Smooth muscle cell (in vitro differentiated cells): ENCODE measurements at regions not wholly inside any gene's neighbourhood (a gene's known extent, or its start where the extent isn't known, plus 50 kb on each side); places are given as distances from the start of the nearest gene placed in this dataset.

ENCODE experiments used
- DNase-seq: peaks from one replicate; lab custom pipeline; 2025; ENCODE audit not compliant: unreplicated experiment; lab: John Stamatoyannopoulos, UW
- H2AFZ ChIP-seq: fragments of 200-600 bp; sonication (generic); 2 replicates; pipeline ENCODE4 v1.6.0; 2016; ENCODE audit warnings: antibody characterized with exemption, low read depth, mild to moderate bottlenecking
- H3F3A ChIP-seq: fragments of 200-600 bp; sonication (generic); 2 replicates; pipeline ENCODE4 v1.6.0; 2017; ENCODE audit warnings: antibody characterized with exemption, low read depth
- H3K27ac ChIP-seq: fragments of 200-600 bp; sonication (generic); 2 replicates; pipeline ENCODE4 v1.5.1; 2016; ENCODE audit warnings: low read depth, mild to moderate bottlenecking
- H3K27me3 ChIP-seq: fragments of 200-600 bp; sonication (generic); 2 replicates; pipeline ENCODE4 v1.6.1; 2016; ENCODE audit warnings: low read depth, mild to moderate bottlenecking
- H3K36me3 ChIP-seq: fragments of 200-600 bp; sonication (generic); 2 replicates; pipeline ENCODE4 v1.5.1; 2016; ENCODE audit warnings: low read depth
- H3K4me1 ChIP-seq: fragments of 200-600 bp; sonication (generic); 2 replicates; pipeline ENCODE4 v1.5.1; 2016; ENCODE audit warnings: low read depth
- H3K4me2 ChIP-seq: fragments of 200-600 bp; sonication (generic); 2 replicates; pipeline ENCODE4 v1.6.0; 2016; ENCODE audit warnings: mild to moderate bottlenecking
- H3K4me3 ChIP-seq: fragments of 200-600 bp; sonication (generic); 2 replicates; pipeline ENCODE4 v1.5.1; 2016; ENCODE audit warnings: mild to moderate bottlenecking
- H3K79me2 ChIP-seq: fragments of 200-600 bp; sonication (generic); 2 replicates; pipeline ENCODE4 v1.6.0; 2016; ENCODE audit warnings: low read depth, mild to moderate bottlenecking
- H3K9ac ChIP-seq: fragments of 200-600 bp; sonication (generic); 2 replicates; pipeline ENCODE4 v1.6.0; 2016; ENCODE audit warnings: low read depth
- H3K9me3 ChIP-seq: fragments of 200-600 bp; sonication (generic); replicated peaks from 2 replicates; pipeline ENCODE4 v1.5.1; 2016; ENCODE audit warnings: low read depth
- H4K20me1 ChIP-seq: fragments of 200-600 bp; sonication (generic); 2 replicates; pipeline ENCODE4 v1.6.0; 2016; ENCODE audit warnings: low read depth
- WGBS: methylation state at CpG from one replicate; pipeline ENCODE4 v1.1.7; 2016; ENCODE audit warnings: low lambda C conversion rate; 5-methylcytosine and 5-hydroxymethylcytosine counted together
- TF ChIP-seq, protein P1 (sequence below): fragments of 200-600 bp; sonication (generic); IDR thresholded peaks from 2 replicates; pipeline ENCODE4 v1.5.1; 2017; ENCODE audit warnings: borderline replicate concordance, mild to moderate bottlenecking, antibody characterized with exemption; ENCODE audit not compliant: insufficient read depth, poor library complexity, severe bottlenecking

DNA sequence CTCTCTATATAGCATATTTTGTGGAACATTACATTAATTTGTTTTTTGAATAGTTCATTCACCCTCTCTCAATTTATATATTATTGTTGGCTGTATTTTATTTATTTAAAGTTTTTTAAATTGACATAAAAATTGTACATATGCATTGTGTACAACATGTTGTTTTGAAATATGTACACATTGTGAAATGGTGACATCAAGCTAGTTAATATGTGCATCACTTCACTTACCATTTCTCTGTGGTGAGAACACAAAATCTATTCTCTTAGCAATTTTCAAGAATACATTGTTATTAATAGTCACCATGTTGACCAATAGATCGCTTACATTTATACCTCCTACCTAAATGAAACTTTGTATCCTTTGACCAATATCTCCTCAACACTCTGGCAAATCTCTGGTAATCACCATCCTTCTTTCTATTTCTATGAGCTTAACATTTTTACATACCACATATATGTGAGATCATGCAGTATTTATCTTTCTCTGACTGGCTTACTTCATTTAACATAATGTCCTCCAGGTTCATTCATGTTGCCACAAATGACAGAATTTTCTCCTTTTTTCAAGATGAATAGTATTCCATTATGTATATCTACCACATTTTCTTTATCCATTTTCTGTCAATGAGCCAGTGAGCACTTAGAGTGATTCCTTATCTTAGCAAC, 180.9 kb upstream of the DEPDC1 start:
- Histone ChIP-seq H3K27me3 (no peaks in the 10 kb centered on the region), H3F3A (no peaks in the 10 kb centered on the region), H3K4me3 (no peak overlapping the region), H3K9ac (no peak overlapping the region), H3K4me2 (no peak overlapping the region), H3K36me3 (no peaks in the 10 kb centered on the region), H3K79me2 (no peaks in the 10 kb centered on the region), H3K27ac (no peak overlapping the region), H3K4me1 (no peaks in the 10 kb centered on the region), H3K9me3 (no peaks in the 10 kb centered on the region), H4K20me1 (no peaks in the 10 kb centered on the region), H2AFZ (no peak overlapping the region)
- no peak for DNase-seq
- WGBS = 88% methylated on average over 1 of the region's 1 CpG
- TF ChIP-seq, protein P1, sequence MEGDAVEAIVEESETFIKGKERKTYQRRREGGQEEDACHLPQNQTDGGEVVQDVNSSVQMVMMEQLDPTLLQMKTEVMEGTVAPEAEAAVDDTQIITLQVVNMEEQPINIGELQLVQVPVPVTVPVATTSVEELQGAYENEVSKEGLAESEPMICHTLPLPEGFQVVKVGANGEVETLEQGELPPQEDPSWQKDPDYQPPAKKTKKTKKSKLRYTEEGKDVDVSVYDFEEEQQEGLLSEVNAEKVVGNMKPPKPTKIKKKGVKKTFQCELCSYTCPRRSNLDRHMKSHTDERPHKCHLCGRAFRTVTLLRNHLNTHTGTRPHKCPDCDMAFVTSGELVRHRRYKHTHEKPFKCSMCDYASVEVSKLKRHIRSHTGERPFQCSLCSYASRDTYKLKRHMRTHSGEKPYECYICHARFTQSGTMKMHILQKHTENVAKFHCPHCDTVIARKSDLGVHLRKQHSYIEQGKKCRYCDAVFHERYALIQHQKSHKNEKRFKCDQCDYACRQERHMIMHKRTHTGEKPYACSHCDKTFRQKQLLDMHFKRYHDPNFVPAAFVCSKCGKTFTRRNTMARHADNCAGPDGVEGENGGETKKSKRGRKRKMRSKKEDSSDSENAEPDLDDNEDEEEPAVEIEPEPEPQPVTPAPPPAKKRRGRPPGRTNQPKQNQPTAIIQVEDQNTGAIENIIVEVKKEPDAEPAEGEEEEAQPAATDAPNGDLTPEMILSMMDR = no peak

DNA sequence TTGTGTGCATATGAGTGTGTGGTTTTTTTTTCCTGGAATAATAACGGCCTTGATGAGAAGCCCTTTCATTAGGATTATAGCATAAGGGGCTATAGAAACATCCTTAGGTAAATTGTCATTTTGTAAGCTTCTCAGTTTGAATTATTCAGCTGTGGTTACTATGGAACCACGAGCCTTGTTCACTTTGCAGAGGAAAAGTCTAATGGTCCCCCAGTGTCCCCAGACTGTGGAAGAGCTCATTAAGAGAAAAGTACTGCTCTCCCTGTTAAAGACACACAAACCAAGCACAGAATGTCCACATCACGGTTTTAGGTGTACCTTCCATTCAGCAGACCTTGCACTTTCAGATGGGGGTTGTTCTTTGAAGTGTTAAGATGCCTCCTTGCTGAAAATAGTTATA, 199.3 kb upstream of the DEPDC1 start:
- H3K9me3 ChIP-seq = no peaks in the 10 kb centered on the region
- TF ChIP-seq, protein P1 = no peak
- no peaks in the 10 kb centered on the region for H3F3A ChIP-seq
- DNase-seq = no peak
- no peak overlapping the region for H3K4me3 ChIP-seq
- WGBS = 81% methylated on average over 3 of the region's 3 CpGs
- no peaks in the 10 kb centered on the region for H3K4me1 ChIP-seq
- no peak overlapping the region for H2AFZ ChIP-seq
- no peak overlapping the region for H3K4me2 ChIP-seq
- H3K79me2 ChIP-seq = no peaks in the 10 kb centered on the region
- no peak overlapping the region for H3K27ac ChIP-seq
- no peak overlapping the region for H3K9ac ChIP-seq
- no peaks in the 10 kb centered on the region for H4K20me1 ChIP-seq
- H3K36me3 ChIP-seq = no peaks in the 10 kb centered on the region
- no peaks in the 10 kb centered on the region for H3K27me3 ChIP-seq

DNA sequence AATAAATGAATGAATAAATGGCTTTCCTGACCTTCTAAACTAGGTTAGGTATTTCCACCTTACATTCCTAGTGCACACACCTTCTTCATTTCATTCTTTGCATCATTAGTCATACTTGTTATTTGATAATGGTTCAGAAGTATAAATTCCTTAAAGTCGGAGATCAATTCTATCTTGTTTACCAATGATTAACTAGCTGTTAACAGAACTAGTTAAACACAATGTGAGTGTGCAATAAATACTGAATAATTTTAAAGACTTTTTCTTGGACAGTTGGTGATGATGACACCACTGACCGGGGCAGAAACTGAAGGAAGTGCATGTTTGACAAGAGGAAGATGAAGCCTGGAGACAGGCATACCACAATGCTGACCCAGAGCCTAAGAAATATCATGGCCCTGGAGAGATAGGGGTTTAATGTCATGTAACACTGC, 207.1 kb upstream of the DEPDC1 start:
- Histone ChIP-seq H3K4me2 (no peak overlapping the region), H3K4me1 (no peaks in the 10 kb centered on the region), H3K9ac (no peak overlapping the region), H3F3A (no peaks in the 10 kb centered on the region), H3K27ac (no peak overlapping the region), H3K9me3 (no peaks in the 10 kb centered on the region), H3K36me3 (no peaks in the 10 kb centered on the region), H2AFZ (no peak overlapping the region), H3K79me2 (no peaks in the 10 kb centered on the region), H3K4me3 (no peak overlapping the region), H3K27me3 (no peaks in the 10 kb centered on the region), H4K20me1 (no peaks in the 10 kb centered on the region)
- TF ChIP-seq, protein P1 = no peak
- 67% methylated on average over 2 of the region's 2 CpGs for WGBS
- no peak for DNase-seq

DNA sequence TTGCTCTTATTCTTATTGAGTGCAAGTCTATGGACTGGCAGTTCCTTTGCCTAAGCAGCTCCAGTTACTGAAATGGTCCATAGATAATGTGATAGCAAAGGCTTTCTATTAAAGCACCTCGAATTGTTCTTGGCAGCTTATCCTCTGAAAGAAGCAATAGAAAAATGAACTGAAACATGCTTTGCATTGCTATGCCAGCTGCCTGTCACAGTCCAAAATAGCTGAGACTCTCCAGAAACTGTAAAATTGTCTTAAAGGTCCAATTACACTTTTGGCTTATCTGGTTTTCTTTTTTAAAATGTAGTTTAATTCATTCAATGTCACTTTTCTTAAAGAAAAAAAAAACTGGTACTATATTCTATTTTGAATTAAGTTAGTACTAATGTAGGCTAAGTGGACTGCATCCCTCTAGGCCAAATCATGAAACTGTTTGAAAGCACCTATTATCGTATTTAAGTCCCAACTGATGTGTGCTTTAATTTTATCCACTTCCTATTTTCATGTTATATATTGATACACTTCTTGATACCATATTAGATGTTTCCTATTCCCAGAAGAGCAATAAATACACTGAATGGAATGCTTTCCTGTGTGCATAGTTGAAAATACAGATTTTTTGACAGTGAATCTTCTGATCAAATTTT, 208.0 kb upstream of the DEPDC1 start:
- H3F3A ChIP-seq = no peaks in the 10 kb centered on the region
- DNase-seq = no peak
- no peaks in the 10 kb centered on the region for H3K9me3 ChIP-seq
- no peak overlapping the region for H3K4me3 ChIP-seq
- no peaks in the 10 kb centered on the region for H3K4me1 ChIP-seq
- H3K27me3 ChIP-seq = no peaks in the 10 kb centered on the region
- no peak overlapping the region for H3K9ac ChIP-seq
- H3K79me2 ChIP-seq = no peaks in the 10 kb centered on the region
- TF ChIP-seq, protein P1 = no peak
- WGBS = 73% methylated on average over 2 of the region's 2 CpGs
- no peak overlapping the region for H3K27ac ChIP-seq
- no peak overlapping the region for H2AFZ ChIP-seq
- no peaks in the 10 kb centered on the region for H3K36me3 ChIP-seq
- no peaks in the 10 kb centered on the region for H4K20me1 ChIP-seq
- no peak overlapping the region for H3K4me2 ChIP-seq
